Endothelial cell (in vitro differentiated cells): ENCODE measurements at regions not wholly inside any gene's neighbourhood (a gene's known extent, or its start where the extent isn't known, plus 50 kb on each side); places are given as distances from the start of the nearest gene placed in this dataset.

Source experiments
- DNase-seq: peaks from one replicate; pipeline ENCODE4 v3.0.0; 2021; ENCODE audit warnings: low spot score
- H3K27ac Mint-ChIP-seq: one replicate; pipeline ENCODE4 v1.8.0; 2021; ENCODE audit warnings: mixed read lengths, inconsistent platforms; ENCODE audit not compliant: unreplicated experiment
- H3K27me3 Mint-ChIP-seq: one replicate; pipeline ENCODE4 v1.8.0; 2021; ENCODE audit warnings: mild to moderate bottlenecking, moderate library complexity, mixed read lengths, inconsistent platforms; ENCODE audit not compliant: unreplicated experiment
- H3K36me3 Mint-ChIP-seq: one replicate; pipeline ENCODE4 v1.8.0; 2021; ENCODE audit warnings: mild to moderate bottlenecking, low read depth, mixed read lengths, inconsistent platforms; ENCODE audit not compliant: unreplicated experiment
- H3K4me1 Mint-ChIP-seq: one replicate; pipeline ENCODE4 v1.8.0; 2021; ENCODE audit warnings: mild to moderate bottlenecking, mixed read lengths, inconsistent platforms; ENCODE audit not compliant: unreplicated experiment
- H3K4me3 Mint-ChIP-seq: one replicate; pipeline ENCODE4 v1.8.0; 2021; ENCODE audit warnings: mild to moderate bottlenecking, mixed read lengths, inconsistent platforms; ENCODE audit not compliant: unreplicated experiment
- H3K9me3 Mint-ChIP-seq: one replicate; pipeline ENCODE4 v1.8.0; 2021; ENCODE audit warnings: mixed read lengths, inconsistent platforms; ENCODE audit not compliant: unreplicated experiment
- CTCF ChIP-seq: fragments of 200-600 bp; sonication (generic); IDR thresholded peaks from one replicate; pipeline ENCODE4 v1.5.0; 2021; ENCODE audit warnings: antibody characterized with exemption; ENCODE audit not compliant: unreplicated experiment

DNA sequence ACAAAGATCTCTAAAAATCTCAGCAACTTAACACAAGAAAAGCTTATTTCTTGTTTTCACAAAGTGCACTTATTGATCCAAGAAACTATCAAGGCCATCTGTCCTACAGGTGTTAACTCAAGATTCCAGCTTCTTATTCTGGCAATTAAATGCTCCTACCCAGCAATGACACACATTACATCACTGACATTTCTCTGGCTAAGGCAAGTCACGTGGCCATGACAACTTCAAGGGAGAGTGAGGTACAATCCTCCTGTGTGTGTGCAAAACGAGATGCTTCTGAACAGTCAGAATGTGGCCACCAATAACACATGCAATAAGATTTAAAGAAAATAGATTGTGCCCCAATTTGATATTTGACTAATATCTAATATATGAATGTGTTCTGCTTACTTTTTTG is 169.3 kb upstream of the BTBD3 start:
- H3K4me1 Mint-ChIP-seq, result no peaks in the 10 kb centered on the region
- H3K27me3 Mint-ChIP-seq, result no peaks in the 10 kb centered on the region
- no peak overlapping the region for H3K4me3 Mint-ChIP-seq
- no peaks in the 10 kb centered on the region for H3K9me3 Mint-ChIP-seq
- H3K27ac Mint-ChIP-seq, result no peak overlapping the region
- H3K36me3 Mint-ChIP-seq, result no peaks in the 10 kb centered on the region
- DNase-seq, result no peak
- TF ChIP-seq CTCF, result no peak

- Mint-ChIP-seq H3K4me3 (no peak overlapping the region), H3K27me3 (no peaks in the 10 kb centered on the region), H3K27ac (no peak overlapping the region), H3K9me3 (no peaks in the 10 kb centered on the region), H3K4me1 (peaks cover 14% of the 10 kb centered on the region), H3K36me3 (no peaks in the 10 kb centered on the region)
- DNase-seq, result no peak
- TF ChIP-seq CTCF, result no peak
Observed at GRCh38 chr20:11752336-11752735, 165.4 kb upstream of the BTBD3 start.

DNA sequence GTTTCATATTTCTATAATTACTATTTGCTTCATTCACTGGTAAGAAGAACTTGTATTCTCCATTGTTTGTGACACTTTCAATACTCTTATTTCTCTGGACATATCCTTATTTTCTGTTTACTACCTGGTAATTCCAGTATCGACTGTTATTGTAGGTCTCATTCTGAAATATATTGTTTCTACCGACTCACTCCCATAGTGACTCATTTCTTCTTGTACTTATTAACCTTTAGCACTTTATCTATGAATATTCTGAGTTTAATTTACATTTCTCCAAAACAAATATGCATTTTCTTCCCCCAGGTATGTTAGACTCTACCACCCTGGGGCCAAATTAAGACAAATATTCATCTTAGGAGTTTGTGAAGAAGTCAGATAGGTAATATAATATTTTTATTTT is 164.5 kb upstream of the BTBD3 start:
- H3K27me3 Mint-ChIP-seq, result no peaks in the 10 kb centered on the region
- DNase-seq, result no peak
- no peaks in the 10 kb centered on the region for H3K36me3 Mint-ChIP-seq
- TF ChIP-seq CTCF, result no peak
- H3K9me3 Mint-ChIP-seq, result no peaks in the 10 kb centered on the region
- H3K4me1 Mint-ChIP-seq, result peaks cover 14% of the 10 kb centered on the region
- no peak overlapping the region for H3K4me3 Mint-ChIP-seq
- no peak overlapping the region for H3K27ac Mint-ChIP-seq

GRCh38 chr20:11754451-11754850 is 163.2 kb upstream of the BTBD3 start:
- H3K9me3 Mint-ChIP-seq, result no peaks in the 10 kb centered on the region
- no peak overlapping the region for H3K4me3 Mint-ChIP-seq
- no peak overlapping the region for H3K27ac Mint-ChIP-seq
- DNase-seq, result no peak
- no peak for TF ChIP-seq CTCF
- no peaks in the 10 kb centered on the region for H3K27me3 Mint-ChIP-seq
- peaks cover 14% of the 10 kb centered on the region for H3K4me1 Mint-ChIP-seq
- H3K36me3 Mint-ChIP-seq, result no peaks in the 10 kb centered on the region

GRCh38 chr20:11755071-11755841 is 162.4 kb upstream of the BTBD3 start:
- Mint-ChIP-seq H3K4me1 (peaks cover 14% of the 10 kb centered on the region), H3K9me3 (no peaks in the 10 kb centered on the region), H3K4me3 (no peak overlapping the region), H3K36me3 (no peaks in the 10 kb centered on the region), H3K27ac (peak overlapping the region; percentile 67), H3K27me3 (no peaks in the 10 kb centered on the region)
- TF ChIP-seq CTCF, result no peak
- peak; percentile 4 for DNase-seq
